Ishikawa (cell line): ENCODE measurements at regions not wholly inside any gene's neighbourhood (a gene's known extent, or its start where the extent isn't known, plus 50 kb on each side); places are given as distances from the start of the nearest gene placed in this dataset.

Source experiments
- CEBPB ChIP-seq: IDR thresholded peaks from 2 replicates; pipeline ENCODE4 v1.6.1; 2012
- EP300 ChIP-seq: IDR thresholded peaks from 2 replicates; pipeline ENCODE4 v1.6.1; 2012; ENCODE audit warnings: borderline replicate concordance
- MAX ChIP-seq: IDR thresholded peaks from 2 replicates; pipeline ENCODE4 v1.6.1; 2012
- REST ChIP-seq: IDR thresholded peaks from 2 replicates; pipeline ENCODE4 v1.6.1; 2012; ENCODE audit warnings: low read depth, mild to moderate bottlenecking
- YY1 ChIP-seq: IDR thresholded peaks from 2 replicates; pipeline ENCODE4 v1.6.1; 2012; ENCODE audit warnings: low read depth

- TF ChIP-seq YY1 (no peak), EP300 (no peak), CEBPB (no peak), MAX (no peak), REST (no peak)
Observed at GRCh38 chr6:16855460-16855859, 94.2 kb upstream of the ATXN1 start.
